GM21423 (cell line): ENCODE measurements at regions not wholly inside any gene's neighbourhood (a gene's known extent, or its start where the extent isn't known, plus 50 kb on each side); places are given as distances from the start of the nearest gene placed in this dataset.

Experiments used
- ATAC-seq: cut with Tn5 transposase; IDR thresholded peaks from one replicate; pipeline ENCODE4 v1.9.1; 2021; ENCODE audit warnings: mild to moderate bottlenecking, moderate library complexity; ENCODE audit not compliant: unreplicated experiment

DNA sequence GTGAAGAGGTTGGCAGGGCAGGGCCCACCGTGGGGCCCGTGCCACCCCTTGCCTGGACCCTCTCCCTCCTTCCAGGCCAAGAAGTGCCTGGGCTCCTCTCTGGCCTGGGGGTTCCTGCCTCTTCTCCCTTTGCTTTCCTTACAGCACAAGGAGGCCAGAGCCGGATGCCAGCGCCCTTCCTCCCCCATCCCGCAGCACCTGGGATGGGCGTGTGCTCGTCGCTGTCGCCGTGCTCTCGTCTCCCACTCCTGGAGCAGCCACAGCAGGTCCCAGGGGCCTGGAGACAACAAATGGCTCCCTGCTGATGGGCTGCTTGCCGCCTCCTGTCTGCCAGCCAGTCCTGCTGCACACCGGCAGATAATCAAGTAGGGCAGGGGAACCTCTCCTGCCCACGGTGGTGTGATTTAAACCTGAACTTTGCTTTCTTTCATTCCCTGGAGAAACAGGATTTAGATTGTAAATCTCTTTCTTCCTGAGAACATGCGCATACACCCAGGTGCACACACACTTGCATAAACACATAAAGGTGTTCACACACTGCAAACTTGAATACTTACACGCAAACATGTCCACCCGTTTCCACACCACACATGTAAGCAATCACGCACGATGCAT, 50.8 kb upstream of the POU3F1 start:
- ATAC-seq, result no peak
